HCEC 1CT (cell line): ENCODE measurements at regions not wholly inside any gene's neighbourhood (a gene's known extent, or its start where the extent isn't known, plus 50 kb on each side); places are given as distances from the start of the nearest gene placed in this dataset.

Source experiments
- DNase-seq: peaks from one replicate; pipeline ENCODE4 v3.0.0-alpha.2; 2017

- DNase-seq: no peak
Observed at GRCh38 chr18:45119876-45120275, 439.2 kb downstream of the SETBP1 start.

- DNase-seq: no peak
Observed at GRCh38 chr18:45121146-45121545, 440.5 kb downstream of the SETBP1 start.

GRCh38 chr18:45122506-45122905, 441.8 kb downstream of the SETBP1 start:
- DNase-seq: no peak

GRCh38 chr18:45127405-45127804, 446.7 kb downstream of the SETBP1 start:
- DNase-seq: no peak

GRCh38 chr18:45133276-45133675, 452.6 kb downstream of the SETBP1 start:
- no peak for DNase-seq

GRCh38 chr18:45136381-45137086, 455.8 kb downstream of the SETBP1 start:
- DNase-seq: no peak

GRCh38 chr18:45137087-45137419, 456.4 kb downstream of the SETBP1 start:
- no peak for DNase-seq

GRCh38 chr18:45139478-45139877, 458.8 kb downstream of the SETBP1 start:
- DNase-seq: no peak

GRCh38 chr18:45142868-45143267, 462.2 kb downstream of the SETBP1 start:
- DNase-seq: no peak

GRCh38 chr18:45149712-45150111, 465.6 kb upstream of the SLC14A2 start:
- no peak for DNase-seq

- DNase-seq: no peak
Observed at GRCh38 chr18:45151645-45152044, 463.6 kb upstream of the SLC14A2 start.

- no peak for DNase-seq
Observed at GRCh38 chr18:45155526-45155925, 459.8 kb upstream of the SLC14A2 start.

- no peak for DNase-seq
Observed at GRCh38 chr18:45156946-45157345, 458.3 kb upstream of the SLC14A2 start.

GRCh38 chr18:45157576-45157975, 457.7 kb upstream of the SLC14A2 start:
- no peak for DNase-seq

GRCh38 chr18:45161850-45162249, 453.4 kb upstream of the SLC14A2 start:
- DNase-seq: no peak

GRCh38 chr18:45163871-45164270, 451.4 kb upstream of the SLC14A2 start:
- no peak for DNase-seq

GRCh38 chr18:45164551-45164950, 450.7 kb upstream of the SLC14A2 start:
- DNase-seq: no peak

GRCh38 chr18:45165176-45165713, 450.0 kb upstream of the SLC14A2 start:
- DNase-seq: no peak

GRCh38 chr18:45165871-45166270, 449.4 kb upstream of the SLC14A2 start:
- no peak for DNase-seq

- DNase-seq: no peak
Observed at GRCh38 chr18:45166341-45166835, 448.9 kb upstream of the SLC14A2 start.

- DNase-seq: no peak
Observed at GRCh38 chr18:45166836-45167551, 448.3 kb upstream of the SLC14A2 start.

- DNase-seq: no peak
Observed at GRCh38 chr18:45167631-45168280, 447.5 kb upstream of the SLC14A2 start.

- DNase-seq: no peak
Observed at GRCh38 chr18:45168866-45169600, 446.2 kb upstream of the SLC14A2 start.
